GM21515 (cell line): ENCODE measurements at regions not wholly inside any gene's neighbourhood (a gene's known extent, or its start where the extent isn't known, plus 50 kb on each side); places are given as distances from the start of the nearest gene placed in this dataset.

ENCODE experiments used
- ATAC-seq: cut with Tn5 transposase; IDR thresholded peaks from one replicate; pipeline ENCODE4 v1.9.1; 2021; ENCODE audit not compliant: unreplicated experiment

DNA sequence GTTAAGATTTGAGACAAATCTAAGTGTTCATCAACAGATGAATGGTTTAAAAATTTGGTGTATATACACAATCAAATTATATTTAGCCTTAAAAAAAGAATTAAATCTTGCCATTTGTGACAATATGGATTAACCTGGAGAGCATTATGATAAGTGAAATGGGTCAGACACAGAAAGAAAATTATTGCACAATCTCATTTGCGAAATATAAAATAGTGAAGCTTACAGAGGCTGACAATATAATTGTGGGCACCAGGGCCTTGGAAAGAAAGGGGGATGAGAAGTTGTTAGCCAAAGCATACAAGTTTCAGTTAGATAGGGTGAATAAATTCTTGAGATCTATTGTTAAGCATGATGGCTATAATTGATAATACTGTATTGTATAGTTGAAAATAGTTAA is 883.0 kb downstream of the TECRL start:
- ATAC-seq, result no peak

GRCh38 chr4:63524764-63525163 is 884.5 kb downstream of the TECRL start:
- ATAC-seq, result no peak

GRCh38 chr4:63505714-63506460 is 903.4 kb downstream of the TECRL start:
- ATAC-seq, result no peak

DNA sequence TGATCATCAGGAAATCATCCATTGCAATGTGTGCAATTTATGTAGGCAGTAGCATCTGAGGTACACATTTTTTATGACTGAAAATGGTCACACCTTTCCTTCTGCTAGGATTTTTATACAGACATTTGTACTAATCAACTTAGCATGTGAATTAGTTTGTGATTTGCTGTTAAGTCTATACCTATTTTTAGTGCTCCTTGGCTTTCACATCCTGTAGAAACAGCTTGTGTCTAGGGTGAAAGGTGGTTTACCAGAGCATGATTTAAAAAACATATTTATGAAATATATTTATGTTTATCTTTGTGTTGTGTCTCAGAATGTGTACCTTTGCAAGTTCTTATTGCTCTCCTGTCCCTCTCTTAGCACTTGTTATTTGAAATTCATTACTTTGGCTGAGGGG is 916.0 kb downstream of the TECRL start:
- no peak for ATAC-seq

- no peak for ATAC-seq
Observed at GRCh38 chr4:63492515-63492914, 916.7 kb downstream of the TECRL start.

GRCh38 chr4:63464393-63464792 is 944.9 kb downstream of the TECRL start:
- ATAC-seq, result no peak

- ATAC-seq, result no peak
Observed at GRCh38 chr4:63460075-63460474, 949.2 kb downstream of the TECRL start.

DNA sequence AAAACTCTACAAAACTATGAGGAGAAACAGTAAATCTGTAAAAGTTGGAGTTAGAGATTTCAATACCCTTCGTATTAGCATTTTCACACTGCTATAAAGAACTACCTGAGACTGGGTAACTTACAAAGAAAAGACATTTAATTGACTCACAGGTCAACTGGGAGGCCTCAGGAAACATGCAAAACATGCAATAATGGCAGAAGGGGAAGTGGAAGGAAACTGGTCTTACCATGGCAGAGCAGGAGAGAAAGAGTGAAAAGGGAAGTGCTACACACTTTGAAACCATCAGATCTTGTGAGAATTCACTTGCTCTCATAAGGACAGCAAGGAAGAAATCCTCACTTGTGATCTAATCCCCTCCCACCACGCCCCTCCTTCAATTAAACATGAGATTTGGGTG is 949.9 kb downstream of the TECRL start:
- no peak for ATAC-seq

- ATAC-seq, result no peak
Observed at GRCh38 chr4:63458010-63458409, 951.2 kb downstream of the TECRL start.

DNA sequence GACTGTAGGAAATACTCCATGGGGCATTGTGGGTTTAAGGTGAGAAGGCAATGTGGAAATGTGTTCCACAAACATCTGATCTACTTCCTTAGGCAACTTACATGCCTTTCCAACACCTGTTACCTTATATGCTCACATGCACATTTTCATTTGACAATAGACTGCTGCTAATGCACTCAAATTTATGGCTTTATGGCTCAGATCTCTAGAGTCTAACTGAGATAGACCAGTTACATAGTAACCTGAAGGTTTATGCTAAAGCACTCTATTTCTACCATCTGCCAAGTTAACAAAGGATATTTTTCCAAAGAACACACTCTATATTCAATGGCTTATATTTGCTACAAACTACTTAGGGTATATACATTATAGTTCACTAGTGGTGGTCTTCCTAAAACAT is 969.0 kb downstream of the TECRL start:
- no peak for ATAC-seq

GRCh38 chr4:63430105-63430504 is 979.1 kb downstream of the TECRL start:
- no peak for ATAC-seq

DNA sequence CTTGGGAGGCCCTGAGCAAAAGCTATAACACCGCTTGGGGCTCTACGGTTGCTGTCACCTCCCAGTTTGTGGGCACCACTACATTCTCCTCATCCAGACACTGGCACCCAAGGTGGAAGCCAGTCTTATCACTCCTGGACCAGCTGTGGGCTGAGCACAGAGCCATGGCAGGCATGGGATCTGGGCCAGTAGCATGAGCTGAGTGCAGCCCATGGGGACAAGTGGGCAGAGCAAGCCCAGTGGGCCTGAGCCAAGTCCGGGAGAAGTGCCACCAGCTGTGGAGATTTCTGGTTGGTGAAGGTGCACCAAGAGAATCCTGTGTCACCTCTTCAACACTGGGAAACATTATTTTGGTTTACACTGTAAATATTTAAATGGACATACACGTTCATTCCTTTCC is 1013.0 kb downstream of the TECRL start:
- no peak for ATAC-seq

- no peak for ATAC-seq
Observed at GRCh38 chr4:63393544-63393943, 1015.7 kb downstream of the TECRL start.

DNA sequence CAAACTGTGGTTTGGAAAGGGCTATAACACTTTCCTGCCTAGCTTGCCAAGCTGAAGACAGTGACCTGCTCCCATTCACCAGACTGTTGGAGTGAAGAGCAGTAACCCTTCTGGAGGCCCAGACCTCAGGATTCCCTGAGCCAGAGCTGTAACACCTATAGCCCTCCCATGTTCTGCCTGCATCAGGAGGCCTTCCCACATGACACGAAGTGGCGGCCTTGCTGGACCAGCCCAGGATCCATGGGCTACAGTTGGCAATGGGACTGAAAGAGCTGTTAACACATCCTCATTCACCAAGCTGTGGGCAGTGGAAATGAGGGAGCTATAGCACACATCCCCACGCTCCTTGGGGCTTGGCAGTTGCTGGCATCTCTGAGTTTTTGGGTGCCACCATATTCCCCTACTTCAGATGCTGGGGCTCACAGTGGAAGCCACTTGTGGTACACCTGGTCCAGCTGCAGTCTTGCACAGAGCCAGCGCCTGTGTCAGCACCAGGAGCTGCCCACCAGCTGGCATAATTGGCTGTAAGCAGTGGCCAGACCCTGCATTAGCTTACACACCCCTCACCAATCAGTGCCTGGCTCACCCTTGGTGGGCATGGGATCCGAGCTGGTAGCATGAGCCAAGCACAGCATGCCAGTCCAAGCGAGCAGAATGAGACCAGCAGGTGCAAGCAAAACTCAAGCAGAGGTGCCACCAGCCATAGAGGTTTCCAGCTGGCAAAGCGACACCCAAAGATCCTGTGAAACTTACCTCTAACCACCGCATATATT is 1029.3 kb downstream of the TECRL start:
- ATAC-seq, result no peak

GRCh38 chr4:63371001-63371400 is 1038.2 kb downstream of the TECRL start:
- no peak for ATAC-seq

DNA sequence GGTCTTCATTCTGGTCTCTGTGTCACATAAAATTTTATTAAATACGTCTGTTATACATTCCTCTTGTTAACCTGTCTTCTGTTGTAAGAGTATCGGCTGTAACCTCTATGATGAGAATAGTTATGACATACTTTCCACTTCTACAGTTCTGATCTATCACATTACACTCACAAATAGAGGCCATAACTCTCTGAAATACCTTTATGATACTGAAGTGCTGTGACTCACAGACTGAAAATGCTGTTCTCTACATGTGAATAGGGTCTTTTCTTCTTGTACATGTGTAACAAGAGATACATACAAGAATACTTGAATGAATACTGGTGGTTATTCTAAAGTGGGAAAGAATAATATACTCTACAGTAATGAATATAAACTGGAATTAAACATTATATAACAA is 1047.6 kb downstream of the TECRL start:
- ATAC-seq, result no peak

GRCh38 chr4:63361066-63361465 is 1048.2 kb downstream of the TECRL start:
- no peak for ATAC-seq

DNA sequence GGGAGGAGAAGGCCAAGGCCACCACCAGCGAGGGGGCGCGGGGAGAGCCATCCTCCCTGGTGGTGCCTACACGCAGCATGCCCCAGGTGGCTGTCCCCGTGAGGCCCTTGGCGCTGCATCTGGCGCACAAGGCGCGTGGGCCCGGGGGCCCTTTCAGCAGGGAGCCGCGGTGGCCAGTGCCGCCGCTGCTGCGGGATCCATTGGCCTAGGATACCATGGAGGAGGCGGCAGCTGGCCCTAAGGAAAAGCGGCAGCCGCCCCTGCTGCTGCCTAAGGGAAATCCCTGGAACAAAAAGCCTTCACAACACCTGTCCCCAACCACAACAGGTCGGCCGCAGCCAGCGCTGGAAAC is 1059.6 kb downstream of the TECRL start:
- no peak for ATAC-seq

GRCh38 chr4:63348735-63349673 is 1060.2 kb downstream of the TECRL start:
- no peak for ATAC-seq

- no peak for ATAC-seq
Observed at GRCh38 chr4:63325140-63325539, 1084.1 kb downstream of the TECRL start.

GRCh38 chr4:63316633-63317032 is 1092.6 kb downstream of the TECRL start:
- ATAC-seq, result no peak

GRCh38 chr4:63315651-63316050 is 1093.6 kb downstream of the TECRL start:
- ATAC-seq, result no peak
